MM.1S (cell line): ENCODE measurements at regions not wholly inside any gene's neighbourhood (a gene's known extent, or its start where the extent isn't known, plus 50 kb on each side); places are given as distances from the start of the nearest gene placed in this dataset.

Source experiments
- DNase-seq: peaks from one replicate; pipeline ENCODE4 v3.0.0-alpha.2; 2015
- H2AFZ ChIP-seq: fragments of 300-600 bp; sonication (generic); 2 replicates; pipeline ENCODE4 v1.6.0; 2016; ENCODE audit warnings: antibody characterized with exemption, low read length
- H3F3A ChIP-seq: fragments of 300-600 bp; sonication (generic); 2 replicates; pipeline ENCODE4 v1.6.1; 2016; ENCODE audit warnings: mild to moderate bottlenecking, antibody characterized with exemption, low read length, moderate library complexity, mixed read lengths; ENCODE audit not compliant: insufficient read depth
- H3K27ac ChIP-seq: fragments of 300-600 bp; sonication (generic); 2 replicates; pipeline ENCODE4 v1.5.1; 2016; ENCODE audit warnings: mild to moderate bottlenecking, low read length
- H3K27me3 ChIP-seq: fragments of 300-600 bp; sonication (generic); replicated peaks from 2 replicates; pipeline ENCODE4 v1.6.0; 2016; ENCODE audit warnings: low read length; ENCODE audit not compliant: insufficient read depth
- H3K36me3 ChIP-seq: fragments of 300-600 bp; sonication (generic); replicated peaks from 2 replicates; pipeline ENCODE4 v1.6.1; 2016; ENCODE audit warnings: mild to moderate bottlenecking, low read length, mixed read lengths; ENCODE audit not compliant: insufficient read depth
- H3K4me1 ChIP-seq: fragments of 300-600 bp; sonication (generic); 2 replicates; pipeline ENCODE4 v1.6.1; 2016; ENCODE audit warnings: low read length, mixed read lengths
- H3K4me2 ChIP-seq: fragments of 300-600 bp; sonication (generic); 2 replicates; pipeline ENCODE4 v1.6.0; 2016; ENCODE audit warnings: low read depth, low read length
- H3K4me3 ChIP-seq: fragments of 300-600 bp; sonication (generic); 2 replicates; pipeline ENCODE4 v1.5.1; 2016; ENCODE audit warnings: low read length, mixed read lengths
- H3K79me2 ChIP-seq: fragments of 300-600 bp; sonication (generic); 2 replicates; pipeline ENCODE4 v1.6.1; 2016; ENCODE audit warnings: mixed run types, low read length, mixed read lengths
- H3K9ac ChIP-seq: fragments of 300-600 bp; sonication (generic); 2 replicates; pipeline ENCODE4 v1.6.1; 2016; ENCODE audit warnings: low read length, mixed read lengths
- H3K9me2 ChIP-seq: fragments of 300-600 bp; sonication (generic); replicated peaks from 2 replicates; pipeline ENCODE4 v1.6.1; 2016; ENCODE audit warnings: mild to moderate bottlenecking, low read length, mixed read lengths; ENCODE audit not compliant: insufficient read depth
- H3K9me3 ChIP-seq: fragments of 300-600 bp; sonication (generic); replicated peaks from 2 replicates; pipeline ENCODE4 v1.6.1; 2016; ENCODE audit warnings: mild to moderate bottlenecking, low read length, mixed read lengths; ENCODE audit not compliant: insufficient read depth
- H4K20me1 ChIP-seq: fragments of 300-600 bp; sonication (generic); 2 replicates; pipeline ENCODE4 v1.6.1; 2016; ENCODE audit warnings: mild to moderate bottlenecking, low read length, moderate library complexity, mixed read lengths; ENCODE audit not compliant: insufficient read depth
- EZH2 ChIP-seq: fragments of 300-600 bp; sonication (generic); optimal IDR thresholded peaks from 2 replicates; pipeline ENCODE3; 2017; ENCODE audit warnings: low read depth, mild to moderate bottlenecking, antibody characterized with exemption, low read length, mixed read lengths
- EZH2phosphoT487 ChIP-seq: fragments of 300-600 bp; sonication (generic); IDR thresholded peaks from 2 replicates; pipeline ENCODE4 v1.6.1; 2018; ENCODE audit warnings: antibody characterized with exemption, low read length
- TF ChIP-seq, protein P1 (sequence below): fragments of 300-600 bp; sonication (generic); IDR thresholded peaks from 2 replicates; pipeline ENCODE4 v1.5.1; 2016; ENCODE audit warnings: antibody characterized with exemption, low read length, mixed read lengths

GRCh38 chr12:69057742-69058141 is 124.8 kb upstream of the CPM start:
- DNase-seq, result no peak
- H3K27me3 ChIP-seq, result no peaks in the 10 kb centered on the region
- H3K4me2 ChIP-seq, result no peak overlapping the region
- no peak for TF ChIP-seq EZH2
- no peak for TF ChIP-seq EZH2phosphoT487
- TF ChIP-seq, protein P1, sequence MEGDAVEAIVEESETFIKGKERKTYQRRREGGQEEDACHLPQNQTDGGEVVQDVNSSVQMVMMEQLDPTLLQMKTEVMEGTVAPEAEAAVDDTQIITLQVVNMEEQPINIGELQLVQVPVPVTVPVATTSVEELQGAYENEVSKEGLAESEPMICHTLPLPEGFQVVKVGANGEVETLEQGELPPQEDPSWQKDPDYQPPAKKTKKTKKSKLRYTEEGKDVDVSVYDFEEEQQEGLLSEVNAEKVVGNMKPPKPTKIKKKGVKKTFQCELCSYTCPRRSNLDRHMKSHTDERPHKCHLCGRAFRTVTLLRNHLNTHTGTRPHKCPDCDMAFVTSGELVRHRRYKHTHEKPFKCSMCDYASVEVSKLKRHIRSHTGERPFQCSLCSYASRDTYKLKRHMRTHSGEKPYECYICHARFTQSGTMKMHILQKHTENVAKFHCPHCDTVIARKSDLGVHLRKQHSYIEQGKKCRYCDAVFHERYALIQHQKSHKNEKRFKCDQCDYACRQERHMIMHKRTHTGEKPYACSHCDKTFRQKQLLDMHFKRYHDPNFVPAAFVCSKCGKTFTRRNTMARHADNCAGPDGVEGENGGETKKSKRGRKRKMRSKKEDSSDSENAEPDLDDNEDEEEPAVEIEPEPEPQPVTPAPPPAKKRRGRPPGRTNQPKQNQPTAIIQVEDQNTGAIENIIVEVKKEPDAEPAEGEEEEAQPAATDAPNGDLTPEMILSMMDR, result no peak
- H3K27ac ChIP-seq, result no peak overlapping the region
- H3K79me2 ChIP-seq, result no peaks in the 10 kb centered on the region
- no peaks in the 10 kb centered on the region for H3K4me1 ChIP-seq
- H3F3A ChIP-seq, result no peaks in the 10 kb centered on the region
- H3K9me3 ChIP-seq, result no peaks in the 10 kb centered on the region
- H3K9me2 ChIP-seq, result no peaks in the 10 kb centered on the region
- no peak overlapping the region for H3K9ac ChIP-seq
- H4K20me1 ChIP-seq, result no peaks in the 10 kb centered on the region
- no peak overlapping the region for H3K4me3 ChIP-seq
- no peaks in the 10 kb centered on the region for H3K36me3 ChIP-seq
- H2AFZ ChIP-seq, result no peak overlapping the region

DNA sequence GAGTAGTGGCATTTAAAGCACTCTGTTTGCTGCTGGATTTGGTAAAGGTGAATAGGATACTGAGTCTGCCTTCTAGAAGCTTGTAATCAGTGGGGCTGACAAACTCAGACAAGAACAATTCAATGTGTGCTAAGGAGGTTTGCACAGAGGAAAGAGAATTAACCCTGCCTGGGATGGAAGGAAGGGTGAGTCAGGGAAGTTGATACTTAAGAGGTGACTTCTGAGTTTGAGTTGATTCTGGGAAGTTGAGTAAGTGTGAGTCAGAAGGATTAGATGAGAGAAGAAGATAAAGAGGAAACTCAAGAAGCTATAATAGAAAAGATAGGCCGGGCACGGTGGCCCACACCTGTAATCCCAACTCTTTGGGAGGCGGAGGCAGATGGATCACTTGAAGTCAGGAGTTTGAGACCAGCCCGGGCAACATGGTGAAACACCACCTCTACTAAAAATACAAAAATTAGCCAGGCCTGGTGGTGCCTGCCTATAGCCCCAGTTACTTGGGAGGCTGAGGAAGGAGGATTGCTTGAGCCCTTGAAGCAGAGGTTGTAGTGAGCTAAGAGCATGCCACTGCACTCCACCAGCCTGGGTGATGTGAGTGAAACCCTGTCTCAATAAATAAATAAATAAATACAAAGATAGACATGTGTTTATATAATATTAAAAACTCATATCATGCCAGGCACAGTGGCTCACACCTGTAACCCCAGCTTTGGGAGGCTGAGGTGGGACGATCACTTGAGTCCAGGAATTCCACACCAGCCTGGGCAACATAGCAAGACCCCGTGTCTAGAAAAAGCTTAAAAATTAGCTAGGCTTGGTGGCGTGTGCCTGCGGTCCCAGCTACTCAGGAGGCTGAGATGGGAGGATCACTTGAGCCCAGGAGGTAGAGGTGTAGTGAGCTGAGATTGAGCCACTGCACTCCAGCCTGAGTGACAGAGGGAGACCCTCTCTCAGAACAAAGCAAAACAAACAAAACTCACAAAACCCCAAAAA is 126.8 kb upstream of the CPM start:
- Histone ChIP-seq H3K9me3 (no peaks in the 10 kb centered on the region), H3K4me1 (no peaks in the 10 kb centered on the region), H2AFZ (no peak overlapping the region), H4K20me1 (no peaks in the 10 kb centered on the region), H3F3A (no peaks in the 10 kb centered on the region), H3K9ac (no peak overlapping the region), H3K79me2 (no peaks in the 10 kb centered on the region), H3K4me2 (no peak overlapping the region), H3K27ac (no peak overlapping the region), H3K27me3 (no peaks in the 10 kb centered on the region), H3K9me2 (no peaks in the 10 kb centered on the region), H3K36me3 (no peaks in the 10 kb centered on the region), H3K4me3 (no peak overlapping the region)
- no peak for TF ChIP-seq EZH2
- no peak for TF ChIP-seq EZH2phosphoT487
- TF ChIP-seq, protein P1, result no peak
- no peak for DNase-seq

GRCh38 chr12:69061574-69061973 is 128.6 kb upstream of the CPM start:
- H3K4me3 ChIP-seq, result no peak overlapping the region
- no peak for DNase-seq
- H3K9ac ChIP-seq, result no peak overlapping the region
- H2AFZ ChIP-seq, result no peak overlapping the region
- H3K9me2 ChIP-seq, result no peaks in the 10 kb centered on the region
- H3F3A ChIP-seq, result no peaks in the 10 kb centered on the region
- no peaks in the 10 kb centered on the region for H3K9me3 ChIP-seq
- H4K20me1 ChIP-seq, result no peaks in the 10 kb centered on the region
- no peaks in the 10 kb centered on the region for H3K79me2 ChIP-seq
- H3K36me3 ChIP-seq, result no peaks in the 10 kb centered on the region
- H3K27ac ChIP-seq, result no peak overlapping the region
- TF ChIP-seq EZH2, result no peak
- TF ChIP-seq, protein P1, result no peak
- no peak for TF ChIP-seq EZH2phosphoT487
- no peaks in the 10 kb centered on the region for H3K27me3 ChIP-seq
- H3K4me2 ChIP-seq, result no peak overlapping the region
- no peaks in the 10 kb centered on the region for H3K4me1 ChIP-seq
